OCI-LY3 (cell line): ENCODE measurements at regions not wholly inside any gene's neighbourhood (a gene's known extent, or its start where the extent isn't known, plus 50 kb on each side); places are given as distances from the start of the nearest gene placed in this dataset.

Source experiments
- H2AFZ ChIP-seq: fragments of 200-600, 300-600 bp; shearing (Covaris generic); 2 replicates; pipeline ENCODE4 v1.6.0; 2014; ENCODE audit warnings: antibody characterized with exemption, low read depth, low read length
- H3K27ac ChIP-seq: fragments of 200-600, 300-600 bp; sonication (generic); 2 replicates; pipeline ENCODE4 v1.5.1; 2014; ENCODE audit warnings: mild to moderate bottlenecking, low read length, moderate library complexity, mixed read lengths
- H3K27me3 ChIP-seq: fragments of 200-600, 300-600 bp; sonication (generic); 2 replicates; pipeline ENCODE4 v1.6.1; 2014; ENCODE audit warnings: low read depth, low read length, mixed read lengths
- H3K36me3 ChIP-seq: fragments of 200-600, 300-600 bp; sonication (generic); replicated peaks from 2 replicates; pipeline ENCODE3; 2014; ENCODE audit warnings: low read depth, low read length, mixed read lengths
- H3K4me1 ChIP-seq: fragments of 300-600, 200-600 bp; sonication (generic); 2 replicates; pipeline ENCODE4 v1.6.1; 2014; ENCODE audit warnings: low read length, mixed read lengths
- H3K4me2 ChIP-seq: fragments of 200-600, 300-600 bp; sonication (generic); 2 replicates; pipeline ENCODE4 v1.6.1; 2014; ENCODE audit warnings: low read length, mixed read lengths
- H3K4me3 ChIP-seq: fragments of 300-600, 200-600 bp; sonication (generic); 2 replicates; pipeline ENCODE4 v1.5.1; 2014; ENCODE audit warnings: antibody characterized with exemption, mild to moderate bottlenecking, low read length, moderate library complexity
- H3K79me2 ChIP-seq: fragments of 300-600, 200-600 bp; shearing (Covaris generic); 2 replicates; pipeline ENCODE4 v1.6.1; 2014; ENCODE audit warnings: mild to moderate bottlenecking, low read length, mixed read lengths
- H3K9ac ChIP-seq: fragments of 300-600, 200-600 bp; shearing (Covaris generic); 2 replicates; pipeline ENCODE4 v1.6.0; 2014; ENCODE audit warnings: mild to moderate bottlenecking, low read length, moderate library complexity
- H3K9me3 ChIP-seq: fragments of 200-600, 300-600 bp; shearing (Covaris generic); 2 replicates; pipeline ENCODE4 v1.6.1; 2014; ENCODE audit warnings: low read length, mixed read lengths; ENCODE audit not compliant: insufficient read depth
- H4K20me1 ChIP-seq: fragments of 200-600, 300-600 bp; sonication (generic); 2 replicates; pipeline ENCODE4 v1.6.1; 2016; ENCODE audit warnings: low read length, mixed read lengths; ENCODE audit not compliant: insufficient read depth
- EZH2phosphoT487 ChIP-seq: fragments of 200-600 bp; shearing (Covaris generic); IDR thresholded peaks from 2 replicates; pipeline ENCODE4 v1.6.1; 2018; ENCODE audit warnings: antibody characterized with exemption, mixed run types, low read depth
- TF ChIP-seq, protein P1 (sequence below): fragments of 200-600, 300-600 bp; sonication (generic); IDR thresholded peaks from 2 replicates; pipeline ENCODE4 v1.5.1; 2014; ENCODE audit warnings: antibody characterized with exemption, low read length, low read depth

DNA sequence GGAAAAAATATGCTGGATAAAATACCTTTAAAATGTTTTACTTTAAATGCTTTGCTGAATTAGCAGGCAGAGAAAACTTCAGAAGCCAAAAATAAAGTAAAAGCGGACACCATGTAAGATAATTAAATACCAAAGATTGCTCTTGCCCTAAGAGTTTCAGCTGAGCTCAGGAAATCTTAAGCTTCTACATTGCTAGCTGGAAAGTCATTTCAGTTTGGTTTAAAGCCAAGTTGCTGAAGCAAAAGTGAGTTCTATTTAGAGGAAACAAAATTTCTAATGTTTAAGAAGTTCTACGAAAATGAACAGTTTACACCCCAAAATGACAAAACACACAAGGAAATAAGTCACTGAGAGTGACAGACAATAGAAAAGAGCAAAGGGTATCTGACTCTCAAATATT lies 310.0 kb downstream of the ADAMTS20 start:
- Histone ChIP-seq H3K9me3 (no peaks in the 10 kb centered on the region), H4K20me1 (no peaks in the 10 kb centered on the region), H3K79me2 (no peaks in the 10 kb centered on the region), H3K27me3 (no peaks in the 10 kb centered on the region), H3K9ac (no peak overlapping the region), H3K36me3 (peaks cover 3% of the 10 kb centered on the region), H2AFZ (no peak overlapping the region), H3K27ac (no peak overlapping the region), H3K4me3 (no peak overlapping the region), H3K4me1 (peaks cover 10% of the 10 kb centered on the region), H3K4me2 (no peak overlapping the region)
- TF ChIP-seq, protein P1, sequence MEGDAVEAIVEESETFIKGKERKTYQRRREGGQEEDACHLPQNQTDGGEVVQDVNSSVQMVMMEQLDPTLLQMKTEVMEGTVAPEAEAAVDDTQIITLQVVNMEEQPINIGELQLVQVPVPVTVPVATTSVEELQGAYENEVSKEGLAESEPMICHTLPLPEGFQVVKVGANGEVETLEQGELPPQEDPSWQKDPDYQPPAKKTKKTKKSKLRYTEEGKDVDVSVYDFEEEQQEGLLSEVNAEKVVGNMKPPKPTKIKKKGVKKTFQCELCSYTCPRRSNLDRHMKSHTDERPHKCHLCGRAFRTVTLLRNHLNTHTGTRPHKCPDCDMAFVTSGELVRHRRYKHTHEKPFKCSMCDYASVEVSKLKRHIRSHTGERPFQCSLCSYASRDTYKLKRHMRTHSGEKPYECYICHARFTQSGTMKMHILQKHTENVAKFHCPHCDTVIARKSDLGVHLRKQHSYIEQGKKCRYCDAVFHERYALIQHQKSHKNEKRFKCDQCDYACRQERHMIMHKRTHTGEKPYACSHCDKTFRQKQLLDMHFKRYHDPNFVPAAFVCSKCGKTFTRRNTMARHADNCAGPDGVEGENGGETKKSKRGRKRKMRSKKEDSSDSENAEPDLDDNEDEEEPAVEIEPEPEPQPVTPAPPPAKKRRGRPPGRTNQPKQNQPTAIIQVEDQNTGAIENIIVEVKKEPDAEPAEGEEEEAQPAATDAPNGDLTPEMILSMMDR = no peak
- no peak for TF ChIP-seq EZH2phosphoT487

DNA sequence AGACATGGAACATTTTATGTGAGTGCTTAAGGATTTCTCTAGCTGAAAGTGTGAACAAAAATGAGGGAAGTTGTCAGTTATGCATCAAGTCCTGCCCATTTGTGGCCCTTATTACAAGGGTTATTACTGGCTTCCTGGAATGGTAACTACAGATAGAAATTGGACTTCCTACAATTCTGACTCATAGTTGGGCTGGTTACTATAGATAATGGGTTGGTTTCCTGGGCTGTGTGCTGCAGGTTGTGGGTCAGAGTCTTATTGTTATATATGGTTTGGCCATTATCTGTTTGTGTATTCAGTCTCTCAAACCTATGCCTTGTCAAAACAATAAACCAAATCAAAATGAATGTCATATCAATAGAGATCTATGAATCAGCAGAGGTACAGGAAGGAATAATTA lies 313.7 kb downstream of the ADAMTS20 start:
- H3K4me2 ChIP-seq = no peak overlapping the region
- no peaks in the 10 kb centered on the region for H3K79me2 ChIP-seq
- peaks cover 3% of the 10 kb centered on the region for H3K36me3 ChIP-seq
- H3K9ac ChIP-seq = no peak overlapping the region
- H3K9me3 ChIP-seq = no peaks in the 10 kb centered on the region
- H3K4me1 ChIP-seq = peaks cover 13% of the 10 kb centered on the region
- H4K20me1 ChIP-seq = no peaks in the 10 kb centered on the region
- TF ChIP-seq, protein P1 = no peak
- no peak for TF ChIP-seq EZH2phosphoT487
- H2AFZ ChIP-seq = no peak overlapping the region
- no peaks in the 10 kb centered on the region for H3K27me3 ChIP-seq
- no peak overlapping the region for H3K27ac ChIP-seq
- H3K4me3 ChIP-seq = no peak overlapping the region

DNA sequence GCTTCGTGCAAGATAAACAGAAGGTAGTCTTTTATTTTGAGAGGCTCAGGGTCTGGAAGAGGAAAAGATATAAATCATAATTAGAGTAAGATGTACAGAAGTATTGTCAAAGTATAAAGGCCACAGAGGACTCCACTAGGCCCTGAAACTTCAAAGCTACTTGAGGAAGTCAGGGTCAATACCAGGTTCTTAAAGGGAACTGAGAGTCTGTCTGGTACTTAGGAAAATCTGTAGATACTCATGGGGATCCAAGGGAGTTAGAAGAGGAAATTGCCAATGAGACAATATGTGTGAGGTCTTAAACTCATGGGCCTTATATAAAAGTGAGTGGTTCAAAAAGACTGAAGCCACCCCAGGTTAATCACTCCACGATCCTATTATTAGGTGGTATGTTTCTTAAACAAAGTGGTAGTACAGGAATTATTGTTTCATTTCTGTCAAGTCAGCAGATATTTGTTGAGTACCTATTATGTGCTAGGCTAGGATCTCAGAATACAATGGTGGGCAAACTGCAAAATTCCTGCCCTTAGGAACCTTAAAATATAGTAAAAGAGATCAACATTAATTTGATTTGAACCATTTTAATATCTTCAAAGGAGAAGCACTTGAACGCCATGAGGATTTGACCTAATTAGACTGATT lies 314.6 kb downstream of the ADAMTS20 start:
- Histone ChIP-seq H3K9me3 (no peaks in the 10 kb centered on the region), H3K36me3 (peaks cover 3% of the 10 kb centered on the region), H2AFZ (no peak overlapping the region), H3K9ac (no peak overlapping the region), H3K4me2 (no peak overlapping the region), H3K4me1 (peaks cover 13% of the 10 kb centered on the region), H3K27ac (peak overlapping the region; percentile 11; the same call in 1 of the 2 replicates), H3K4me3 (no peak overlapping the region), H3K79me2 (no peaks in the 10 kb centered on the region), H3K27me3 (no peaks in the 10 kb centered on the region), H4K20me1 (no peaks in the 10 kb centered on the region)
- TF ChIP-seq, protein P1 = no peak
- TF ChIP-seq EZH2phosphoT487 = no peak

DNA sequence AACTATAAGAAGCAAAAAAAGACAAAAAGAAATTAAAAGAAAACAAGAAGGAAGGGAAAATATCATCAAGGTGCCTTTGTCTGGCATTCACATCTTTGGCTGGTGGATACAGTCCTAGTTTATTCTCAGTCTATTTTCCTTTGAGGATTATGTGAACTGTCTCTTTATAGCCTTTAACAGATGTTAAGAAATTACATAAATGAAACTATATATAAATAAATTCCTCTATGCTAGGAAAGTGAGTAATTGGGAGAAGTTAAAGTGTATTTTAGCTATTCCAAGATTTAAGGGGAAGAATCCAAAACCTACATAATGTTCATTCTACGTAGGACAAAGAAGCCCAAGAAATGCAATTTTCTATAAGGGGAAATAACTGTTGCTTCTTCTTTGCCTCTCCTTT lies 316.3 kb downstream of the ADAMTS20 start:
- no peaks in the 10 kb centered on the region for H3K79me2 ChIP-seq
- no peaks in the 10 kb centered on the region for H3K9me3 ChIP-seq
- peaks cover 3% of the 10 kb centered on the region for H3K36me3 ChIP-seq
- H4K20me1 ChIP-seq = no peaks in the 10 kb centered on the region
- no peak overlapping the region for H2AFZ ChIP-seq
- H3K4me3 ChIP-seq = no peak overlapping the region
- H3K9ac ChIP-seq = no peak overlapping the region
- no peak overlapping the region for H3K27ac ChIP-seq
- H3K4me2 ChIP-seq = no peak overlapping the region
- no peak for TF ChIP-seq EZH2phosphoT487
- TF ChIP-seq, protein P1 = no peak
- no peaks in the 10 kb centered on the region for H3K27me3 ChIP-seq
- peaks cover 13% of the 10 kb centered on the region for H3K4me1 ChIP-seq
